ENCODE measurements at regions not wholly inside any gene's neighbourhood (a gene's known extent, or its start where the extent isn't known, plus 50 kb on each side); places are given as distances from the start of the nearest gene placed in this dataset.

DNA sequence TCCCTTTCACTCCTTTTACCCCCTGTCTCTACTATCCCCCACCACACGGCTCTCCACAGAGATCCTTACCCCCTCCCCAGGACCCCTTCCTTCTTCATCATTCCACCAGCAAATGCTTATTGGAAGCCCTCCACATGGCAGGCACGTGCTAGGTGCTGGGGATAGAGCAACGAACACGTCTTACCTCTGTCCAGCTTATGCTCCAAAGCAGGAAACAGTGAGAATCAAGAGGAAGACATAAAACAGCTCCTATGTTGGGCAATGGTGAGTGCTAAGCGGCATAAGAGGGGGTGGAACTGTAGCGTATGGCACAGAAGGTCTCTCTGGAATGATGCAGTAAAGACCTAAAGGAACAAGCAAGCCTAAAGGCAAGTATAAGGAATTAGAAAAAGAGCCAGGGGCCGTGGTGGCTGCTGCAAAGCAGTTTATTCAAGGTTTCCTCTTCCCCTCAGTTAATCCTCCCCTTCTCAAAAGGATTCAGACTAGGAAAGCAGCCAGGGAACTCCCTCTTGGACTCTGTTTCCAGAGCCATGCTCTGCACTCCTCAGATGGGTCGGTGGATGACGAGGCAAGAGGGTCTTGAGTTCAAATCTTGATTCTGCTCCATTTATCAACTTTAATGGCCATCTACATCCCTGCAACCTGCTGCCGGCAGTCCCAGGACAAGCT lies 289.4 kb downstream of the FOXO1 start:
- DNase-seq = no peak

DNA sequence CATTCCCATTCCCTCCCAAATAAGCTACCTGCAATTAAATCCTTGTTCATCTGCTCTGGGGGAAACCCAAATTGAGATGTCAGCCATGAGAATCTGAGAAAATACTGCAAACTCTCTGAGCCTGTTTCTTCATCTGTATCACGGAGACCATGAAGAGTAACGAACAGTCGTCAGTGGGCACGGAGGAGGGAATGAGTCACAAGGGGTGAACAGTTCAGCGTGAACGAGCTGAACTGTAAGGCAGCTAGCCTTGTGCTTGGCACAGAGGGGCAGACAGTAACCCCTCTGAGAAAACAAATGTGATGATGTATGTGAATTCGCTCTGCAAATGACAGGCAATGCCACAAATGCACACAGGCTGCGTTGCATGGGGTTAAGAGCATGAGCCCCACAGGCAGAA lies 288.7 kb downstream of the FOXO1 start:
- no peak for DNase-seq

DNA sequence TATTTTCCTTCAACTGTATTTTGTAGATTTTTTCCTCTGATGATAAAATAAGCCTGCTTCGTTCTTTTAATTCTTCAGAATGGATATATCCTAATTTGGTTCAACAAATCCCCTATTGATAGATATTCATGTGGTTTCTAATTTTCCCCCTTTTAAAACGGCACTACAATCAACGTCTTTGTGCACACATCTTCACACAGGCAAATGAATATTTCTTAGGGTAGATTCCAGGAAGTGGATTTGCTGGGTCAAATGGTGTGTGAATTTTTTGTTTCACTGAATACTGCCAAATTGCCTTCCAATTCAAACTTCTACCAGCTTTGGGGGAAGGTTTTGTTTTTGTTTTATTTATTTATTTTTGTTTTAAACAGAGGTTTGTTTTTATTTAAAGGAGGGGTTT lies 287.2 kb downstream of the FOXO1 start:
- DNase-seq = no peak

DNA sequence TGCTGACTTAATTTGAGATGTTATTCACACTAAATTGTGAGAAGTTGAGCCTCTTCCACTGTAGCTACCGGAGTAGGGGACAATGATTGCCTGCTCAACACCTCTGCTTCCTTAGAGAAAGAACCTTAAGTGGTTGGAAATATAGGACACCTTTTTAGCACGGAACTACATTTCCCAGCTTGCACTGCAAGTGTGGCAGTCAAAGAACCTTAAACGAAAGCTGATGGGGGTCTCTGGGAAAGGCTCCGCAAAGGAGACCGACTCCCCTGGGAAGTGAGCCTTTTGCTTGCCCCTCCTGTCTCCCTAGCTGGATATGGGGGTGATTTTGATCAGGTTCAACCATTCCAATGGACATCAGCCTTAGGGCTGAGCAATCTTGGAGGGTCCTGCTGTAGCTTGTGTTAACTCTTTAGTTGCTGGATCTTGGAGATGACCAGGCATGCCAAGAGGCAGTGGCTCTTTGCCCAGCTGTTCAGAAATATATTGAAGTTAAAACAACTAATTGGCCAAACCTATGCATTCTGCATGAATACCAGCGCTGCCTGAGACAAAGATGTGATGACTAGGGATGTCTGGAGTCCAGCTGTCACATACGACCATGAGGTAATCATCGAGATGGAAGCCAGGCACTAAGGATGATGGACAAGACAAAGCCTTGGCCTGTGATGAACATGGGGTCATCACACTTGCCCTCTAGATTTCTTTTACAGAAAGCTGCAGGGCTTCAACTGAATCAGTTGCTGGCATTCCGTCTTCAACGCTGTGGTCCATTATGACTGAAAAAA lies 286.5 kb downstream of the FOXO1 start:
- peak; percentile 64 for DNase-seq

DNA sequence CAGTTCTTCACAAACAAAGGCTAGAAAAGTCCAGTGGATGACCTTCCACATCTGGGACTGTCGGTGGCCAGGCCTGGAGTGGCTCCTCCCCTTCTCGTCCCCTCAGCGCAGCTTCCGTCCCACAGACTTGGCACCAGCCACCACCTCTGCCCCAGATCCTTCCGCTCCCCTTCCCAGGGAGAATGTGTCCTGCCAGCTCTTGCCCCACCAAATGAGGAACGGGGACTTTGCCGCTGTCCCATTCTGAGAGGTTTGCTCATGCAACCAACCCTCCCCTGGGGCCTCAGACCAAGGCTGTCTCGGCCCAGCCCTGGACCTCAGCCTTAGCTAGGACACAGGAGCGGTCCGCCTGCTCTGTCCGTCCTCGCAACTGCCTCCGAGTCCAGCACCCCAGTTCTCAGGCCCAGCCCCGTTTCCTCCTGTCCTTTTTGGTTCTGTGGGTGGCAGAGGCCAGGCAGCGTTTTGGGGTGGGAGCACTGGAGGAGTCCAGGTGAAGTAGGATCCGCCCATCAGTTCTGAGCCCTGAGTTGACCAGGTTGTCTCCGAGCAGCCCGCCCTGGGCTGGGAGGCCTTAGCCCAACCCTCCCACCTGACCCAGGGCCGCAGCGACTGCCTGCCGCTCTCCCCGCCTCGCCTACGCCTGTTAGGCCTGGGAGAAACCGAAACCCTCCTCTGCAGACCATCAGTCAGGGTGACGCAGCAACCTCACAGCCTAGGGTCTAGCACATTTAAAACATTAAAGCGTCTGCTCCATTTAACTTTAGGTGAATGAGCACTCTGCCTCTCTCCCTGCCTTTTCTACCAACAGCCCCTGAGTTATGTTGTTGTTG lies 284.3 kb downstream of the FOXO1 start:
- DNase-seq = no peak

DNA sequence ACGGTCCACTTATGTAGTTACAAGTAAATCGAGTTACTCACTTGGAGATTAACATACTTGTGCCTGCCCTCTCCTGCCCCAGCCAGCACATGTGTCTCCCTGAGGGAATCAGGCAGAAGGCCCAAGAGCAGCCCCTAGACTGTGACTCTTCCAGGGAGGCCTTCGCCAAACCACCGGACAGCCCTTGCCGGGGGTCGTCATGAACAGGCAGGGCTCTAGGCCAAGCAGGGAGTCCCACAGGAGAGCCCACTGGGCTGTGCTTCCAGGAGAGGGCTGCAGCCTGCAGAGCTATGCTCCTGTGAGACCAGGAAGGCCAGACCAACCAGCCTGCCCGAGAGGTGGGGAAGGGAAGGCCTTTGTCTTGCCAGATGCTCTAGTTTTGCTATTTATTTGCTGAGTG lies 283.3 kb downstream of the FOXO1 start:
- DNase-seq = no peak

DNA sequence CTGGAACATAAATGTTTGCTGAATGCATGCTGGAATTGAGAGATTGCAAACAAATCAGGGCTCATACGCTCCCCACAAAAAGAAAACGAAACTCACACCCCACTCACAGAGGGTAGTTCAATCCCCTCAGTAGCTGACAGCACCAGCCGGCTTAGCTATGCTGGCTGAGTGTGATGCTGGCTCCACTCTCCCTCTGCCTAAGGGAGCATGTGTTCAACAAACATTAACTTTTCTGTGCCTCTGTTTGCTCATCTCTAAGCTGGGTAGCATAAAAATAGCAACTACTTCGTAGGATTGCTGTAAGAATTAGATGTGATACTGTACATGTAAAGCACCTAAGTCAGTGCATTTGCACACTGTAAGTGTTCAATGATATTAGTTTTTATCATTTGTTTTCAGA lies 282.6 kb downstream of the FOXO1 start:
- no peak for DNase-seq

DNA sequence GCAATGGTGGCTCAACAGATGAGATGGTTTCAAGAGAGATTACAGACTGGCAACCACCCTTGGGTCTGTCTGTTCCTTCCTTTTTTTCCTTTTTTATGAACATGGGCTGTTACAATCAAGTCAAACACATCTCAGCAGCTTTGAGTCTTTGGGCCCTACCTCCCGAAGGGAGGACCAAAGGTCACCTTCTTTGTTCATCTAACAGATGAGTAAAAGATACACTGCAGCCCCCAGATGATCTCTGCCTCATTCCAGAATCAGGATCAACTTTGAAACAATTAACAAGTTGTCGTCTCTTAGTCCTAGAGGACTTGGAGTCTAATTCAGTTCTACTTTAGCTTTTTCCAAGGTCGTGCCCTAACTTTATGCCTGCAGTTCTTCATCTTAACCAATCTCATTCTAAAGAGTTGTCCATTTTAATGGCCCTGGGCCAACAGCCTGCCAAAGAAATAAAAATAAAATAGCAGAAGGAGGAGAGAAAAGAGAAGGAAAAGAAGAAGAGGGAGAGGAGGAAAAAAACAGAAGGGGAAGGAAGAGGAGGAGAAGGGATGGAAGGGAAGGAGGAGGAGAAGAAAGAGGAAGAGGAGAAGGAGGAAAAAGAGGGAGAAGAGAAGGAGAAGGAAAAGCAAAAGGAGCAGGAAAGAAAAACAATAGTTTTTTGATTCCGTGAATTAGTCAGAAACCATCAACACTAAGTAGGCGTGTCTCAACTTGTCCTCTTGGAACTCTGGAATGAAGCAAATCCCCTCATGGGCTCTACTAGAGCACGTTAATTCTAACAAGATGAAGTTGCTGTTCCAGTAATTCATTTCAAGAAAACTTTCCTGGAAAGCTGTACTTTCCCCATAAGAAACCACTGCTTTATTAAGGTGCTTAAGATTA lies 281.2 kb downstream of the FOXO1 start:
- DNase-seq = peak; percentile 36

DNA sequence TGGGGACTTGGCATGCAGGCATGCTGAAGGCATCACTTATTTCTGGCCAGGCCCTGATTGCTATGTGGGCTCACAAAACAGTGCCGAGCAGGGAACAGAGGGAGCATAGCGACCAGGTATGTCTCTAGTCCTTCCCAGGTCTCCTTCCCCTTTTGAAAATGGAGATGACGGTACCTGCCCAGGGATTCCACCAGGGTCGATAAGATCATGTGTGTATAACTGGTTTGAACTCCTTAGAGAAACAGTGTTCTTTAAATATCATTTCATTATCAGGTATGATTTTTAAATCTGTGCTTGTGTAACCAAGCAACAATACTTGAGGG lies 280.6 kb downstream of the FOXO1 start:
- DNase-seq = no peak

DNA sequence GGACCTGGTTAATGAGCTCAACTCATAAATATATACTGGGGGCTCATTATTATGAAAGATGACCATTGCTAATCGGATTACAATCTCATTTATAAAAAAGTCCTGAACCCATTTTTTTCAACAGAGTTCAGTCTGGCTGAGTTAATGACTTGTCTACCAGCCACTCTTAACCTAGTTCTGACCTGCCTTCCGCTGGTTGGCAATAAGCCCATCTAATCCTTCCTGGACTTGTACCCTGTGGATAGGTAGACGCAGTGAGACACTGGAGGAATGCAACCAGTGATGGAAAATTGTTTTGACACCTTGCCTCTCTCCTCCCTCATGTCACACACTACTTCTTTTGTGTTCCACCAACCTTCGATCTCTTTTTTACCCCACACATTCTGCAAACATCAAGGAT lies 279.9 kb downstream of the FOXO1 start:
- peak; percentile 45 for DNase-seq

DNA sequence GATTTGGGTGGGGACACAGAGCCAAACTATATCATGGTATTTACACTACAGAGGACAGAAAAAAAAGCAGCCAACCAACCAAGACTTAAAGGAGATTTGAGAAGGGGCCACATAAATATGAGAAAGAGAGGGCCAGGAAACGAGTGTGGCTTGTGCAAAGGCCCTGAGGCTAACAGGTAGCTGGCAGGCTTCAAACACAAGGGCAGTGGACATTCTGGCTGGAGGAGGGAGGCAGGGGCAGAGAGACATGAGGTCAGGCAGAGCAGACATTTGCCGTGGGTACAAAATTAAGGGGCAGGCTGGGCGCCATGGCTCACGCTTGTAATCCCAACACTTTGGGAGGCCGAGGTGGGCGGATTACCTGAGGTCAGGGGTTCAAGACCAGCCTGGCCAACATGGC lies 278.7 kb downstream of the FOXO1 start:
- no peak for DNase-seq

DNA sequence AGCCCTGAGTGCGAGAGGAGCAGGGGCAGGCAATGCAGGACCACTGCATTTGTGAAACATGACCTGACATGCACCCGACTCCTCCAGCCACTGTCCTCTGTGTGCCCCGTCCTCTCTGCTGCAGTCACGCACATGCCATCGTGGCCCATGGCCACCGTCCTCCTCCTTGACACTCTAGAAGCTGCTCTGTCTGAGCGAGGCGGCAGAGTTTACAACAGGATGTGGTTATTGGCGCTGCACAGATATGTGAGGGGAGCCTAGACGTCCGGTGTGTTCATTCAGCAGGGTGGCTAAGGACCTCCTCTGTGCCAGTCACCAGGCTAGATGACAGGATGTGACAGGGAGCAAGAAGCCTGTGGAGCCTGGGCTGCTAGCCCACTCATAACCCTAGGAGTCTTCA lies 277.8 kb downstream of the FOXO1 start:
- no peak for DNase-seq

DNA sequence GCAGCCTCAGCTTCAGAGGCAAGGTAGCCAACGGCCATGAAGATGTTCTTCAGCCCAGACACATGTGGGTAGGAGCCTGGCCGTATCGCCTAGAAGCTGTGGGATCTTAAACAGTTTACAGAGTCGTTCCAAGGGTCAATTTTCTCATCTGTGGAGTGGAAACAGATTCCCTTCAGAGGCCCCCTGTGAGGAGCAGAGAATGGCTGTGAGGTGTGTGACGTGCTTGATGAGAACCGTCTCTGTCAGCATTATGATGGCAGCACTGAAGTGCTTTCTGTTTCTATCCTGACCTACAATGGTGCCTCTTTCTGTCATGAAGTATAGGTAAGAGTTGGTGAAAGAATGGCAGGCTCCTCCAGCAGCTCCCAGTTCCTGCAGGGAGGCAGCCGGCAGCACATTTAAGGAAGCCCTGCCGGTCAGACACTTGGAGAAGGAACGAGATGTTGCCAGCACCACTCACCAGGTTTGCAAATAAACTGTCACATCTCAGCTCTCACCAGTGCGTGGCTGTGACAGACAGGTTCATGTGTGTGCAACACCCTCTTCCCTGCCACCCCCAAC lies 277.3 kb downstream of the FOXO1 start:
- DNase-seq = no peak

DNA sequence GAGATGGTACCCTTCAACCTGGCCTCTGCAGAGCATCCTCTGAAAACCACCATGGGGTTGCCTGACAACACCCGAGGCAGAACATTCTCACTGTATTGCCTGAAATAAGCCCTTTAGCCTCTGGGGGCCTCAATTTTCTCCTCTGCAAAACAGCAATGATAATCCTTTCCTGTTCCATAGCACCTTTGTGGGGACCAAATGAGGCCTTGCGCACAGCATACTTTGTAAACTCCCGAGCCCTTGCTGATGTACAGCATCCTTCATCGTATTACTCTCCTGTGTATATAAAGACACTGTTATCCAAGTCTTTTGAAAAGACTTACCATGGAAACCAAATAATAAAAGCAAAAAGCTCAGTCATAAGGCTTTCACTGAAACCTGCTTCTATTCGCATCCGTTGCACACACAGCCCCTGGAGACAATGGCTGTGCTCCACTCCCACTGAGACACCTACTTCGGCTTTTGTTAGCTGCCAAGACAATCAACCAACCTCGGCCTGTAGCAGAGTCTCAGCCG lies 276.0 kb downstream of the FOXO1 start:
- DNase-seq = peak; percentile 62

DNA sequence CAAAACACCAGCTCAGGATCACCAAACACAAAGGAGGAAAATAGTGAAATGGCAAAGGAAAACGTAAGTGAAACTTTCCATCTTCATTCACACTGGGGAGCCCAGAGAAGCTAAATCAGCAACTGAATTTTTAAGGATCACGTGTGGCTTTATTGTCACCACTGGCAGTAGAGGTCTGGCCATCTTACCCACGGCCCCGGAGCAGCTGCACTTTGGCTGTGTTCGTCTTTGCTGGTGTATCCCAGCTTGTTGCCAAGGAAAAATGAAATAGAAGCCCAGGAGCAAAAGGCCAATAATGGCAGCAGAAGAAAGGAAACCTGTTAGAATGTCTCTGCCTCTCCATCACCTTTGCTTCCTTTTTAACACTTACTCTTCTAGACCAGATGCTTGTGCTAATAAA lies 274.7 kb downstream of the FOXO1 start:
- DNase-seq = no peak

DNA sequence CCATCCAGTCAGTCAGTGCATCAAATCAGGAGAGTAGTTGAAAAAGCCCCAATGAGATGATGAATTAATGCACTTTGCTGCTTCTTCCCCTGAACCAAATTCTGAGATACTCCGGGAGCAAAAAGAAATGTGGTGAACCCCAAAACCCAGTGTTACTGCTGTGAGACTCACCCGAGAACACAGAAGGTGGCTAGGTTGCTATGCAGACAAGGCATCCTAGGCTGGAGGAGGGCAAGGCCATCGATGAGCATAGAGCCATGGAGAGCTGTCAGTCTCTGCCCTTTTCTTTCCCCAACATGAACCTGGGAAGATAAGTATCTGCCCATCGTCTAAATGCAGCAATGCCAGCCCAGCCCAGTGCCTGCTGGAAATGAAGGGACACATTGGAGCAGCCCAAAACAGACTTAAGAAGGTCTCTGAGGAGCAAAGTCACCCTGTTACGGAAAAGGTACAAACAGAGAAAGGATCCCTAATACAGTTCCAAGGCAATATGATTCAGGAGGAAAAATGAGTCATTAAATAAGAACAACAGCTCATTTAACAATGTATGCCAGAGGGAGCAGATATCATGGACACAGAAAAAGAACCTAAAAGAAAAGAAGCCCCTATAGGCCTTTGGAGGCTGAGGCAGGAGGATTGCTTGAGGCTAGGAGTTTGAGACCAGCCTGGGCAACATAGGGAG lies 272.0 kb downstream of the FOXO1 start:
- no peak for DNase-seq

DNA sequence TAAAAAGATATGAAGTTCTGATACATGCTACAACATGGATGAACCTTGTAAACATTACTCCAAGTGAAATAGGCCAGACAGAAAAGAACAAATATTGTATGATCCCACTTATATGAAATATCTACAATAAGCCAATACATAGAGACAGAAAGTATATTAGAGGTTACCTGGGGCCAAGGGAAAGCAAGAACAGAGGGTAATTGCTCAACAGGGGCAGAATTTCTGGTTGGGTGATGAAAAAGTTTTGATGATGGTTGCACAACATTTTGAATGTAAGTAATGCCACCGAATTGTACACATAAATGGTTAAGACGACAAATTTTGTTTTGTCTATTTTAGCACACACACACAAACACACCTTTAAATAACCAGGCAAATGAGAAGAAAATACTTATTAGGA lies 268.4 kb downstream of the FOXO1 start:
- DNase-seq = no peak

DNA sequence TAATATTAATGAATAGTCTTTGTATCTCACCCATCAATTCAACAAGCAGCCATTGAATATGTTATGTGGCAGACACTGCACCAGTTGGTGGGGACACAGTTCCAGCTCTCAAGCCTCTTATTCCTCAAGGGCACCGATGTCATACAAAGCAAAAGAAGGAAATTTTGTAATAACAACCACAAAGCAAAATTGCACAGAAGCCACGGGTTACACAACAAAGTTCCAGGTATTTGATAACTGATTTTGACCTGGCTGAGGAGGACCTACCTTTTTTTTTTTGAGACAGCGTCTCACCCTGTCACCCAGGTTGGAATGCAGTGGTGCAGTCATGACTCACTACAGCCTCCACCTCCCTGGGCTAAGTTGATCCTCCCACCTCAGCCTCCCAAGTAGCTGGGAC lies 266.7 kb downstream of the FOXO1 start:
- no peak for DNase-seq

DNA sequence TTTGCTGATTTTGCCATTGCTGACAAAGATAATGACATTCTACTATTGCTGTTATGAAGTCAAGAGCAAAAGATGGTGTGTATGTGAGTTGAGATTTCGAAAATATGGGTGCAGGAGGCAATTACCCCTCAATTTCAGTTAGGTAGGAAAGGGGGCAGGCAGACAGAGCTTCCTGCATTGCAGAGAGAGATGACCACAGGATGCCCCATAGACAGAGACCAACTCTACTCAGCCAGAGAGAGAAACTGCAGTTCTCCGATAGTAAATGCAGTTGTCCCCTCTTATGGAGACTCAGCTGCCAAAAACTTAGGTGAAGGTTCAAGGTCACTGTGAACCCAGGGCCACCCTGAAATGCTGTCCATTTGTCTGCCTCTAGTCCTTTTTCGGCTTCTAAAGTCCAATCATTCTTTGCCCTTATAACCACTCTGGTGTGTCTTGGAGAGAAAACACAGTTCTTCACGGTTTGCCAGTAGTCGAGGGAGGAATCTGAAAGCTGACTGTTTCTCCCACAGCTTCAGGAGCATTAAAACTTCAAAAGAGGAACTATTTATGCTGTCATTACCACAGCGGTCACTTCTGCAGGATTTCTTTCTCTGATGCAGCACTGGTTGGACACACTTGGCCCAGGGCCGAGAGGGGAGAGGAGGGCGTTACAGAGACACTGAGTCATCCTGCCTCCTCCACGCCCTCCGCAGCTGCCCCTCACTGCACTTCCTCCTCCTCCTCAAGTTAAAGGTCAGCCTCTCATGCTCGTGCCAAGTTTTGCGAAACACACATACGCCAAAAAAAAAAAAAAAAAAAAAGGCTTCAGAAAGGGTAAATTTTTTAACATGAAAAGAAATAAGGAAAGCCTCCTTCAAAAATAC lies 264.3 kb downstream of the FOXO1 start:
- DNase-seq = peak; percentile 55

DNA sequence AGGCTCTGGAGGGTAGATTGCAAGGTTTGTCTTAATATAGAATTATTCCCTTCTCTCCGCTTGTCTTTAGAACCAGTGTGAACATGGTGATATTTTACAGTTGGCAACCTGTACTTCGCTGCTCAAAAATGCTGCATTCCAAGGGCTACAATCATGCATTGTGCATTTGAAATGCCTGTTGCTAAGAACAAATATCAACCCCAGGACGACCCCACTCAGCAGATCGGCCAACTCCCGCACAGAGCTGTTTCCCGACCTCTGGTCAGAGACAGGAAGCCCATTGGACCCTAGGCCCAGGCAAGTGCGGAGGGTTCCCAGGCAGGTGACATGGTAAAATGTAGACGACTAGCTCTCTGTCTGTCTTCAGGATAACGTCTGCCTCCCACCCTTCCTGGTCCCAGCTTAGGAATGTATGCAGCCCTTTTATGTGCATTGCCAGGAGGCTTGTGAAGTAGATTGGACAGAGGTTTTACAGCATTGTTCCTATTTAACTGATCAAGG lies 263.5 kb downstream of the FOXO1 start:
- DNase-seq = peak; percentile 46

All from eye (tissue), 1 donor.